A549 (cell line): ENCODE measurements at regions not wholly inside any gene's neighbourhood (a gene's known extent, or its start where the extent isn't known, plus 50 kb on each side); places are given as distances from the start of the nearest gene placed in this dataset.

ENCODE experiments used
- ATAC-seq, 2 experiments: fragments of 200-7000 bp in 1 of 2; fragments of >200 bp in 1 of 2; cut with Nextera tagmentation in 1 of 2; cut with Tn5 transposase in 1 of 2; 3 replicates each; pipeline versions ENCODE4 v1.8.0 to v1.9.1; 2018 to 2020; ENCODE audit warnings: mild to moderate bottlenecking in 1 of 2, moderate library complexity in 1 of 2
- CTCF ChIA-PET: fragments of 300-600 bp; sonication (Branson Sonifier 250); formaldehyde crosslinking; extraction: SDS; loops from one replicate; lab custom pipeline; 2021; ENCODE audit warnings: antibody characterized with exemption, inconsistent platforms; lab: Yijun Ruan, JAX
- POLR2A ChIA-PET: fragments of 350-600 bp; formaldehyde crosslinking; extraction: SDS; loops from one replicate; lab custom pipeline; 2021; ENCODE audit warnings: antibody characterized with exemption, inconsistent platforms; lab: Yijun Ruan, JAX
- DNase-seq, 2 experiments: peaks; one replicate each; pipeline versions ENCODE4 v3.0.0 to v3.0.0-alpha.2; 2011 to 2016; ENCODE audit warnings: low read depth in 1 of 2, low spot score in 1 of 2
- FAIRE-seq: peaks from 2 replicates; lab custom pipeline; 2011; peaks lifted over from hg19 to GRCh38; lab: Jason Lieb, UNC
- H3K27ac ChIP-seq, 2 experiments: fragments of >200 bp; sonication (Bioruptor Twin); formaldehyde crosslinking; 3 replicates each; pipeline ENCODE4 v1.5.1; 2016 to 2017
- H3K4me1 ChIP-seq: fragments of >200 bp; sonication (Bioruptor Twin); formaldehyde crosslinking; 3 replicates; pipeline ENCODE4 v1.6.1; 2016
- H3K4me2 ChIP-seq: fragments of >200 bp; sonication (Bioruptor Twin); formaldehyde crosslinking; 3 replicates; pipeline ENCODE4 v1.6.1; 2016
- H3K4me3 ChIP-seq: fragments of >200 bp; sonication (Bioruptor Twin); formaldehyde crosslinking; 3 replicates; pipeline ENCODE4 v1.5.1; 2016
- H3K9me3 ChIP-seq: fragments of >200 bp; sonication (Bioruptor Twin); formaldehyde crosslinking; 3 replicates; pipeline ENCODE4 v1.6.1; 2016
- BHLHE40 ChIP-seq: IDR thresholded peaks from 2 replicates; pipeline ENCODE4 v1.6.1; 2012; ENCODE audit warnings: low read depth, low read length, inconsistent platforms
- CEBPB ChIP-seq, 2 experiments: fragments of >200 bp in 1 of 2; sonication (Bioruptor Twin) in 1 of 2; formaldehyde crosslinking in 1 of 2; IDR thresholded peaks; 2 replicates each; pipeline ENCODE4 v1.6.1; 2012 to 2016
- EHF ChIP-seq: fragments of 250-450 bp; sonication (Bioruptor Pico); IDR thresholded peaks from 2 replicates; pipeline ENCODE4 v1.5.0; 2020; ENCODE audit warnings: mild to moderate bottlenecking
- ESRRA ChIP-seq: fragments of 150-350 bp; IDR thresholded peaks from 2 replicates; pipeline ENCODE4 v1.6.1; 2014; ENCODE audit warnings: mild to moderate bottlenecking, low read length, borderline replicate concordance
- FOSB ChIP-seq: fragments of 250-450 bp; sonication (Bioruptor Pico); IDR thresholded peaks from 2 replicates; pipeline ENCODE4 v1.5.0; 2020; ENCODE audit warnings: mild to moderate bottlenecking, moderate library complexity
- FOSL2 ChIP-seq, 2 experiments: fragments of 450-650 bp in 1 of 2; fragments of >200 bp in 1 of 2; sonication (Bioruptor Twin) in 1 of 2; formaldehyde crosslinking; IDR thresholded peaks; 2 replicates each; pipeline versions ENCODE4 v1.5.0 to v1.6.1; 2016 to 2020; ENCODE audit warnings: mild to moderate bottlenecking in 1 of 2, moderate library complexity in 1 of 2
- HDAC2 ChIP-seq: fragments of 200-600 bp; sonication (generic); IDR thresholded peaks from 2 replicates; pipeline ENCODE4 v1.6.1; 2016
- HEYL ChIP-seq: fragments of 250-450 bp; sonication (Bioruptor Pico); IDR thresholded peaks from 2 replicates; pipeline ENCODE4 v1.8.0; 2021; ENCODE audit warnings: mild to moderate bottlenecking, moderate library complexity
- HMGXB4 ChIP-seq: fragments of 250-450 bp; sonication (Bioruptor Pico); IDR thresholded peaks from 2 replicates; pipeline ENCODE4 v1.5.0; 2021; ENCODE audit warnings: mild to moderate bottlenecking, moderate library complexity, borderline replicate concordance
- HOXB5 ChIP-seq: fragments of 250-450 bp; sonication (Bioruptor Pico); IDR thresholded peaks from 2 replicates; pipeline ENCODE4 v1.5.0; 2020; ENCODE audit warnings: mild to moderate bottlenecking, moderate library complexity
- KDM1A ChIP-seq: fragments of 200-600 bp; sonication (generic); IDR thresholded peaks from 2 replicates; pipeline ENCODE4 v1.6.1; 2016; ENCODE audit warnings: low read depth, mild to moderate bottlenecking
- KDM5A ChIP-seq: fragments of 200-600 bp; sonication (generic); IDR thresholded peaks from 2 replicates; pipeline ENCODE4 v1.6.1; 2016; ENCODE audit warnings: antibody characterized with exemption, mild to moderate bottlenecking
- MAFK ChIP-seq: fragments of 450-650 bp; IDR thresholded peaks from 2 replicates; pipeline ENCODE4 v1.6.1; 2014; ENCODE audit not compliant: partially characterized antibody
- MAZ ChIP-seq: fragments of 150-350 bp; IDR thresholded peaks from 2 replicates; pipeline ENCODE4 v1.6.1; 2014; ENCODE audit warnings: antibody characterized with exemption, low read depth, low read length, borderline replicate concordance
- MYC ChIP-seq: IDR thresholded peaks from 2 replicates; pipeline ENCODE4 v1.6.1; 2012; ENCODE audit warnings: mild to moderate bottlenecking, inconsistent platforms, low read length, improper control_type of control experiment, borderline replicate concordance
- NPAS2 ChIP-seq: fragments of 250-450 bp; sonication (Bioruptor Pico); IDR thresholded peaks from 2 replicates; pipeline ENCODE4 v1.8.0; 2022; ENCODE audit warnings: mild to moderate bottlenecking, moderate library complexity, borderline replicate concordance
- POLR2A ChIP-seq: IDR thresholded peaks from 2 replicates; pipeline ENCODE4 v1.6.1; 2012; ENCODE audit warnings: mild to moderate bottlenecking, low read length
- RAD21 ChIP-seq, 2 experiments: fragments of >200 bp in 1 of 2; sonication (Bioruptor Twin) in 1 of 2; formaldehyde crosslinking in 1 of 2; IDR thresholded peaks in 1 of 2; conservative IDR thresholded peaks in 1 of 2; 2 replicates in 1 of 2; 3 replicates in 1 of 2; pipeline ENCODE4 v1.6.1; 2012 to 2018; ENCODE audit warnings: inconsistent platforms in 1 of 2
- RCOR1 ChIP-seq: fragments of 150-350 bp; IDR thresholded peaks from 2 replicates; pipeline ENCODE4 v1.6.1; 2014; ENCODE audit warnings: antibody characterized with exemption, low read length, low read depth
- REST ChIP-seq: fragments of 200-600 bp; sonication (generic); IDR thresholded peaks from 2 replicates; pipeline ENCODE4 v1.6.1; 2016; ENCODE audit warnings: antibody characterized with exemption, mild to moderate bottlenecking, moderate library complexity
- RFX5 ChIP-seq: fragments of 450-650 bp; IDR thresholded peaks from 2 replicates; pipeline ENCODE4 v1.7.1; 2014; ENCODE audit warnings: antibody characterized with exemption, mild to moderate bottlenecking, moderate library complexity
- SREBF2 ChIP-seq: fragments of 450-650 bp; IDR thresholded peaks from 2 replicates; pipeline ENCODE4 v1.6.1; 2014; ENCODE audit warnings: mild to moderate bottlenecking, moderate library complexity
- TFCP2L1 ChIP-seq: fragments of 250-450 bp; sonication (Bioruptor Pico); IDR thresholded peaks from 2 replicates; pipeline ENCODE4 v1.5.0; 2021; ENCODE audit warnings: mild to moderate bottlenecking
- USF2 ChIP-seq: fragments of 450-650 bp; IDR thresholded peaks from 2 replicates; pipeline ENCODE4 v1.6.1; 2014; ENCODE audit warnings: antibody characterized with exemption
- ZFP36 ChIP-seq: fragments of 450-650 bp; IDR thresholded peaks from 2 replicates; pipeline ENCODE4 v1.6.1; 2014; ENCODE audit warnings: borderline replicate concordance; ENCODE audit not compliant: partially characterized antibody
- WGBS: methylation state at CpG from one replicate; pipeline ENCODE4 v1.1.6; 2017; ENCODE audit errors: missing lambda C conversion rate; 5-methylcytosine and 5-hydroxymethylcytosine counted together
- TF ChIP-seq, protein P1 (sequence below): IDR thresholded peaks from 2 replicates; pipeline ENCODE4 v1.6.1; 2012
- TF ChIP-seq, protein P2 (sequence below): fragments of >200 bp; sonication (Bioruptor Twin); formaldehyde crosslinking; IDR thresholded peaks from 3 replicates; pipeline ENCODE4 v1.5.1; 2016

GRCh38 chr3:106275592-106275991 lies 406.8 kb upstream of the CBLB start:
- Histone ChIP-seq H3K4me2 (no peak overlapping the region), H3K4me3 (no peak overlapping the region), H3K4me1 (no peaks in the 10 kb centered on the region), H3K27ac (no peak overlapping the region), H3K9me3 (no peaks in the 10 kb centered on the region)
- WGBS: 32% methylated on average over 5 of the region's 5 CpGs
- POLR2A ChIA-PET: no interaction called here
- CTCF ChIA-PET: no interaction called here
- FAIRE-seq (no peak), DNase-seq (no peak), ATAC-seq (no peak)
- TF ChIP-seq POLR2A (no peak), BHLHE40 (no peak), RAD21 (conservative IDR thresholded peaks at IDR 0.05 in 1 of 2, IDR thresholded peaks at IDR 0.05 in 1 of 2) (no peak), EHF (no peak), HOXB5 (CRISPR knock-in tag) (no peak), NPAS2 (CRISPR knock-in tag) (no peak), KDM1A (no peak), USF2 (no peak), HEYL (no peak), FOSB (CRISPR knock-in tag) (no peak), HMGXB4 (CRISPR knock-in tag) (no peak), MYC (no peak), RCOR1 (no peak), CEBPB (IDR thresholded peaks at IDR 0.05) (no peak)
- TF ChIP-seq, protein P1, sequence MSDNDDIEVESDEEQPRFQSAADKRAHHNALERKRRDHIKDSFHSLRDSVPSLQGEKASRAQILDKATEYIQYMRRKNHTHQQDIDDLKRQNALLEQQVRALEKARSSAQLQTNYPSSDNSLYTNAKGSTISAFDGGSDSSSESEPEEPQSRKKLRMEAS: no peak

DNA sequence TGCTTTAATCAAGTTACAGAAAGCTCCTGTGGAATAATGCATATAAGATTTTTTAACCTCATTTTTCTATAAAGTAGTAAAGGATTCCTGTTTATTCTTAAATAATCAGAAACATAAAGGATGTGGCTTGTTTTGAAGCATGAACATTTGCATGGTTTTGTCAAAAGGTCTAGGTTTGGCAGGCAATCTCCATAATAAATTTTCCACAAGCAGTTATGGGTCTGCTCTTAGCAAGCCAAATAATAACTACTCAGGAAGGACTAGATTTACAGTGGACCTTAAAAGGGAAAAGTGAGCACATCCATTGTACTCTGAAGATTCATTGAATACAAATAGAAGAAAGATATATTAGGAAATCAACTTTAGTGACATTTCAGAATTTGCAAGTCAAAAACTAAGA lies 407.3 kb upstream of the CBLB start:
- ATAC-seq (no peak), FAIRE-seq (no peak)

More for the DNA sequence above, 407.3 kb upstream of the CBLB start:
- no peaks in the 10 kb centered on the region for H3K9me3 ChIP-seq
- H3K4me2 ChIP-seq: no peak overlapping the region
- no peak overlapping the region for H3K27ac ChIP-seq
- H3K4me1 ChIP-seq: no peaks in the 10 kb centered on the region
- TF ChIP-seq REST (no peak), TFCP2L1 (CRISPR knock-in tag) (no peak), MYC (no peak), SREBF2 (no peak), HEYL (no peak), ESRRA (no peak), FOSL2 (IDR thresholded peaks at IDR 0.05) (no peak), FOSL2 (CRISPR knock-in tag; IDR thresholded peaks at IDR 0.05) (no peak), RFX5 (no peak), MAFK (no peak), POLR2A (no peak), HDAC2 (no peak), ZFP36 (no peak), MAZ (no peak), RCOR1 (no peak), KDM5A (no peak)
- TF ChIP-seq, protein P1: no peak
- TF ChIP-seq, protein P2, sequence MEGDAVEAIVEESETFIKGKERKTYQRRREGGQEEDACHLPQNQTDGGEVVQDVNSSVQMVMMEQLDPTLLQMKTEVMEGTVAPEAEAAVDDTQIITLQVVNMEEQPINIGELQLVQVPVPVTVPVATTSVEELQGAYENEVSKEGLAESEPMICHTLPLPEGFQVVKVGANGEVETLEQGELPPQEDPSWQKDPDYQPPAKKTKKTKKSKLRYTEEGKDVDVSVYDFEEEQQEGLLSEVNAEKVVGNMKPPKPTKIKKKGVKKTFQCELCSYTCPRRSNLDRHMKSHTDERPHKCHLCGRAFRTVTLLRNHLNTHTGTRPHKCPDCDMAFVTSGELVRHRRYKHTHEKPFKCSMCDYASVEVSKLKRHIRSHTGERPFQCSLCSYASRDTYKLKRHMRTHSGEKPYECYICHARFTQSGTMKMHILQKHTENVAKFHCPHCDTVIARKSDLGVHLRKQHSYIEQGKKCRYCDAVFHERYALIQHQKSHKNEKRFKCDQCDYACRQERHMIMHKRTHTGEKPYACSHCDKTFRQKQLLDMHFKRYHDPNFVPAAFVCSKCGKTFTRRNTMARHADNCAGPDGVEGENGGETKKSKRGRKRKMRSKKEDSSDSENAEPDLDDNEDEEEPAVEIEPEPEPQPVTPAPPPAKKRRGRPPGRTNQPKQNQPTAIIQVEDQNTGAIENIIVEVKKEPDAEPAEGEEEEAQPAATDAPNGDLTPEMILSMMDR: no peak
- ChIA-PET POLR2A (no interaction called here), CTCF (no interaction called here)
- H3K4me3 ChIP-seq: no peak overlapping the region
- no peak for DNase-seq
